PC-9 (cell line): ENCODE measurements at regions not wholly inside any gene's neighbourhood (a gene's known extent, or its start where the extent isn't known, plus 50 kb on each side); places are given as distances from the start of the nearest gene placed in this dataset.

Experiments
- CTCF ChIP-seq: fragments of 200-600 bp; sonication (generic); conservative IDR thresholded peaks from 2 replicates; pipeline ENCODE4 v1.6.1; 2017; ENCODE audit warnings: mixed run types, antibody characterized with exemption, mild to moderate bottlenecking, moderate library complexity
- EZH2 ChIP-seq: fragments of 200-600 bp; sonication (generic); IDR thresholded peaks from 2 replicates; pipeline ENCODE4 v1.8.0; 2017; ENCODE audit warnings: antibody characterized with exemption, low read depth

- no peak for TF ChIP-seq EZH2
- no peak for TF ChIP-seq CTCF
These were observed 193.3 kb downstream of the HS3ST3B1 start for GRCh38 chr17:14494161-14494560.
